ENCODE measurements at regions not wholly inside any gene's neighbourhood (a gene's known extent, or its start where the extent isn't known, plus 50 kb on each side); places are given as distances from the start of the nearest gene placed in this dataset.

DNA sequence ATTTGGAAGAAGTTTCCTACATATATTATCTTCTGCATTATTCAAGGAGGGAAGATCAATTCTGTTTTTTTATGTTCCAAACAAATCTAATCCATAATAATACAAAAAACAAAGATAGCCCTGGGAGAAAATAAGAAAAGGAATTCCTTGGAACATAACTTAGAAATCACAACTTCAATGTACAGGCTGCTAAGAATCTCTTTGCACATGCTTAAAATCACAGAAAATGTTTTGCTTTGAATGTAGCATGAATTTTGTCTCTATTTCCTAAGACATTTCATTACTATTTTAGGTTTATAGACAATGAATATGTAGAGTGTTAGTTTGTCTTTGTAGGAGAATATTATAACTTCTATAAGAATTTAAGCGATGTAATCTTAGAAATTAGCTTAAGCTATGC is 700.1 kb downstream of the RNF144B start:
- no peaks in the 10 kb centered on the region for H3K36me3 ChIP-seq (ENCODE audit: control insufficient read depth in 2 of 2, insufficient read depth in 2 of 2, low read length in 1 of 2)
- H3K27ac ChIP-seq (ENCODE audit: control insufficient read depth, insufficient read depth) = no peak overlapping the region
- H3K9me3 ChIP-seq (replicated peaks; ENCODE audit: control insufficient read depth, insufficient read depth, low read length) = no peaks in the 10 kb centered on the region
- H3K4me2 ChIP-seq (ENCODE audit: control insufficient read depth, insufficient read depth) = no peak overlapping the region
- ChIA-PET CTCF (no interaction called here), POLR2A (no interaction called here), RAD21 (ENCODE audit: unreplicated experiment) (no interaction called here), SMC1A (ENCODE audit: uncharacterized antibody, unreplicated experiment) (no interaction called here)
- no peak for ATAC-seq
- H3K4me3 ChIP-seq = no peak overlapping the region
- no peak for FAIRE-seq
- in situ Hi-C loops (cut with MboI) (no loop called here), intact Hi-C loops (cut with micrococcal nuclease; ENCODE audit: unreplicated experiment) (no loop called here)
- H4K20me1 ChIP-seq (ENCODE audit: control insufficient read depth, insufficient read depth) = no peaks in the 10 kb centered on the region
- H3K27me3 ChIP-seq (replicated peaks in 1 of 2; ENCODE audit: control insufficient read depth in 2 of 2, insufficient read depth in 2 of 2, low read length in 1 of 2) = no peaks in the 10 kb centered on the region
- no peaks in the 10 kb centered on the region for H3K4me1 ChIP-seq (ENCODE audit: control insufficient read depth, insufficient read depth, low read length)
- TF ChIP-seq NR2C1 (IDR thresholded peaks at IDR 0.05) (no peak), BCL3 (IDR thresholded peaks at IDR 0.05; ENCODE audit: borderline replicate concordance, insufficient read depth, low read depth, low read length, poor library complexity, severe bottlenecking) (no peak), ZBTB33 (IDR thresholded peaks at IDR 0.05) (no peak), SUZ12 (IDR thresholded peaks at IDR 0.05; ENCODE audit: unreplicated experiment) (no peak), RB1 (IDR thresholded peaks at IDR 0.05; ENCODE audit: borderline replicate concordance) (no peak), ZNF274 (IDR thresholded peaks at IDR 0.05; ENCODE audit: insufficient read depth, insufficient read length) (no peak), RCOR1 (conservative IDR thresholded peaks at IDR 0.05; ENCODE audit: low read depth, low read length) (no peak), MTA3 (IDR thresholded peaks at IDR 0.05; ENCODE audit: borderline replicate concordance, low read length) (no peak), SMAD1 (IDR thresholded peaks at IDR 0.05; ENCODE audit: low read depth, partially characterized antibody) (no peak), BCL11A (IDR thresholded peaks at IDR 0.05; ENCODE audit: low read depth, low read length) (no peak), PAX8 (IDR thresholded peaks at IDR 0.05) (no peak), IRF4 (IDR thresholded peaks at IDR 0.05; ENCODE audit: low read depth, low read length) (no peak), TCF7 (IDR thresholded peaks at IDR 0.05; ENCODE audit: borderline replicate concordance) (no peak), TCF3 (IDR thresholded peaks at IDR 0.05; ENCODE audit: borderline replicate concordance, insufficient read depth, low read depth, low read length) (no peak), ZNF687 (IDR thresholded peaks at IDR 0.05) (no peak), CREB1 (IDR thresholded peaks at IDR 0.05; ENCODE audit: low read depth) (no peak), E2F4 (IDR thresholded peaks at IDR 0.05; ENCODE audit: low read depth, low read length) (no peak), FOXK2 (IDR thresholded peaks at IDR 0.05) (no peak), HCFC1 (IDR thresholded peaks at IDR 0.05; ENCODE audit: low read length) (no peak), CBFB (IDR thresholded peaks at IDR 0.05; ENCODE audit: low read depth) (no peak)
- H3K9ac ChIP-seq (ENCODE audit: control insufficient read depth, insufficient read depth, low read length) = no peak overlapping the region
- no peaks in the 10 kb centered on the region for H3K79me2 ChIP-seq (ENCODE audit: control insufficient read depth, insufficient read depth, low read length)
- 0% methylated on average over 1 of the region's 1 CpG for WGBS (ENCODE audit: insufficient coverage, insufficient replicate concordance, low lambda C conversion rate, missing lambda C conversion rate)
- no TSS peak for BruUV-seq (replicated peaks)
- no peak overlapping the region for H2AFZ ChIP-seq (ENCODE audit: control insufficient read depth, low read depth, low read length)
- no peak for DNase-seq (ENCODE audit: low read depth, low spot score)

All from GM12878 (cell line).